GM12875 (cell line): ENCODE measurements at regions not wholly inside any gene's neighbourhood (a gene's known extent, or its start where the extent isn't known, plus 50 kb on each side); places are given as distances from the start of the nearest gene placed in this dataset.

Experiments
- H3K4me3 ChIP-seq: one replicate; pipeline ENCODE4 v1.5.1; 2011; ENCODE audit warnings: low read depth, low read length, control low read depth
- TF ChIP-seq, protein P1 (sequence below): IDR thresholded peaks from 2 replicates; pipeline ENCODE4 v1.5.1; 2011; ENCODE audit warnings: low read depth, mild to moderate bottlenecking, control low read depth, inconsistent platforms, low read length, moderate library complexity, borderline replicate concordance; ENCODE audit not compliant: insufficient read depth

DNA sequence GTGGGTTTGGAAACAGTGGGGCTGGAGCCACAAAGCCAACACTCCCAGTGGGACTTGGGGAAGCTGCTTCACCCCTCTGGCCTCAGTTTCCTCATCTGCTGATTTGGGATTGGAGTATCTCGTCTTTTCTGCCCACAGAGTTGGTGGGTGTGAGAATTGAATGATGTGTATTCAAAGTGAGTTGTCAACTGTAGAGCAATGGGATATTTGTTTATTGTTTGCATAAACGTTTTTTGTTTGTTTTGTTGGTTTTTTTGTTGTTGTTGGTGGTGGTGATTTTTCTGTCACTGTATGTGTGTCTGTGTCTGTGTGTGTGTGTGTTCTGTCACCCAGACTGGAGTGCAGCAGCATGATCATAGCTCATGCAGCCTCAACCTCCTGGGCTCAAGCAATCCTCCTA is 542.0 kb downstream of the MIAT start:
- TF ChIP-seq, protein P1, sequence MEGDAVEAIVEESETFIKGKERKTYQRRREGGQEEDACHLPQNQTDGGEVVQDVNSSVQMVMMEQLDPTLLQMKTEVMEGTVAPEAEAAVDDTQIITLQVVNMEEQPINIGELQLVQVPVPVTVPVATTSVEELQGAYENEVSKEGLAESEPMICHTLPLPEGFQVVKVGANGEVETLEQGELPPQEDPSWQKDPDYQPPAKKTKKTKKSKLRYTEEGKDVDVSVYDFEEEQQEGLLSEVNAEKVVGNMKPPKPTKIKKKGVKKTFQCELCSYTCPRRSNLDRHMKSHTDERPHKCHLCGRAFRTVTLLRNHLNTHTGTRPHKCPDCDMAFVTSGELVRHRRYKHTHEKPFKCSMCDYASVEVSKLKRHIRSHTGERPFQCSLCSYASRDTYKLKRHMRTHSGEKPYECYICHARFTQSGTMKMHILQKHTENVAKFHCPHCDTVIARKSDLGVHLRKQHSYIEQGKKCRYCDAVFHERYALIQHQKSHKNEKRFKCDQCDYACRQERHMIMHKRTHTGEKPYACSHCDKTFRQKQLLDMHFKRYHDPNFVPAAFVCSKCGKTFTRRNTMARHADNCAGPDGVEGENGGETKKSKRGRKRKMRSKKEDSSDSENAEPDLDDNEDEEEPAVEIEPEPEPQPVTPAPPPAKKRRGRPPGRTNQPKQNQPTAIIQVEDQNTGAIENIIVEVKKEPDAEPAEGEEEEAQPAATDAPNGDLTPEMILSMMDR = no peak
- H3K4me3 ChIP-seq = no peak overlapping the region

DNA sequence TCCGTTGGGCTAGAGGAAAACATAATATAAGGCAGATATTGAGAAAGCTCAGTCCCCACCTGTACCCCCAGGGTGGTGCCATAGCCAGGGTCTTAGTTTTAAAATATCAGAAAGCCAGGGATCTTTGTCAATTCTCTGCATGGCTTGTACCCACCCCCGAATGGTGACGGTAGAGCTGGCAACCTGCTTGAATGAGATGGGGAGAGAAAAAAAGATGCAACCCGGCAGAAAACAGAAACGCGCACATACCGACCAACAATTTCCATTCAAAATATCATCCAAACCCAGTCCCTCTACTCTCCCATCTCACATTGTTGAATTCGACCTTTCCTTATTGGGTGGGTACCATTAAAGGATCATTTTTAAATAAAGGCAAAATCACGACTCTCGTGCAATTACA is 543.9 kb downstream of the MIAT start:
- H3K4me3 ChIP-seq = no peak overlapping the region
- TF ChIP-seq, protein P1 = no peak

DNA sequence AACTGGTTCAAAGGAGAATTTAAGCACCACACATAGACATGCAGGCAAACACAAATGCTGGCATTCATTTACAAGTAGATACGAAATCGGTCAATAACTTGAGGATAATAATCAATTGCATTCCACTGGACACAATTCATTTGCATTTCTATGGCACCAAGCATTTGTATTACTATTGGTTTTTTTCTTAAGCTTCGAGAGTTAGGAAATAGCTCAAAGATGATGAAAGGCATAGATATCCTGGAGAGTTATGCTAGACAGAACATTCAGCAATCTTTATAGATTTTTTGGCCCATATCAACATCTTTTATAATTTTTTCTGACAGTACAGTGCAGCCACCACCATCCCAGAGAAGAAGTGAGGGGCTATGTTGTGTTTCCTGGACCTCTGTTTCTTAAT is 544.4 kb downstream of the MIAT start:
- no peak overlapping the region for H3K4me3 ChIP-seq
- TF ChIP-seq, protein P1 = no peak

DNA sequence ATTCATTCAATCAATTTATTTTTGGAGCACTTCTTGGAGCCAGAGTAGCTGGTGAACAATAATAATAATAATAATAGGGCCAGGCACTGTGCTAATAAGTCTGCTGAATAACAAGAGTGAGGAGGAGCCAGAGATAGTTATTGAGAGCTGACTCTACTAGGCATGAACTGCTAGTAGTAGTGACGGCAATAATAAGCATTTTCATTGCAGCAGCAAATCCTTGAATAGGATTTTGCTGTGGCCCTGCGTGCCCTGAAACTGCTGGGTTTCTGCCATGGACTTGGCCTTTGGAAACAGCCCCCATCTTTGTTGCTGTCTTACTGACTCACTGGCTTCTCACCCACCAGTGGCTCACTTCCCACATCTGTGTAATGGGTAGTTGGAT is 545.9 kb downstream of the MIAT start:
- no peak overlapping the region for H3K4me3 ChIP-seq
- TF ChIP-seq, protein P1 = no peak

DNA sequence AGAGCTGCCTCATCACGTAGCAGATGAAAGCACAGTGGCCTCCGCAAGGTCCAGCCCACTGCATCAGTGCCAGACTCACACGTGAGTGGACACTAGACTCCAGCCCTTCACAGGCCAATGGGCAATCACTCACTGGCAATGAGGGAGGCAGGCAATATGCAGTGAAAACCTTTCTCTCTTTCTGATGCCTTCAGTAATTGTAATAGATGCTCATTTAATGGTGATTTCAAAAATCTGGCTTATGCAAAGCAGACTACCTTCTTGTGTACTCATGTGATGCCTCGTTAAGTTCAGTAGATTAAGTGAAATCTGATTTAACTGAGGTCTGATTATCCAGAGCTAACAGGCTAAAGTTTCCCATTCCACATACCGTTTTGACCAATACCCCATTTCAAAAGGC is 546.9 kb downstream of the MIAT start:
- TF ChIP-seq, protein P1 = no peak
- no peak overlapping the region for H3K4me3 ChIP-seq

DNA sequence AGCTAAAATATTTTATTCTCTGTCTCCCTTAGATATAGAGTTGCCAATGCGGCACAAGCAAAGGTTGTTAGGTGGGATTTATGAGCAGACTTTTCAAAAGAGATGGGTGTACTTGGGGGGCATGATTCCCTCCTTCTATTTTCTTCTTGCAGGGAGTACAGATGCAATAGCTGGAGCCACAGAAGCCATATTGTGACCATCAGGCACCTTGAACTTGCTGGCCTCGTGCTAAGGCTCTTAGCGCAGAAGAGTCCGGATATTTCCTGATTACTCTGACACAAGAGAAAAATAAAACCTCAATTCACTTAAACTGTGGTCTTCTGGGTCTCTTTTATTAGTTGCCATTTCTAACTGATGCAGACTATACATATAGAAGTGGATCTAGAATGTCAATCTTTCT is 547.4 kb downstream of the MIAT start:
- TF ChIP-seq, protein P1 = no peak
- no peak overlapping the region for H3K4me3 ChIP-seq

DNA sequence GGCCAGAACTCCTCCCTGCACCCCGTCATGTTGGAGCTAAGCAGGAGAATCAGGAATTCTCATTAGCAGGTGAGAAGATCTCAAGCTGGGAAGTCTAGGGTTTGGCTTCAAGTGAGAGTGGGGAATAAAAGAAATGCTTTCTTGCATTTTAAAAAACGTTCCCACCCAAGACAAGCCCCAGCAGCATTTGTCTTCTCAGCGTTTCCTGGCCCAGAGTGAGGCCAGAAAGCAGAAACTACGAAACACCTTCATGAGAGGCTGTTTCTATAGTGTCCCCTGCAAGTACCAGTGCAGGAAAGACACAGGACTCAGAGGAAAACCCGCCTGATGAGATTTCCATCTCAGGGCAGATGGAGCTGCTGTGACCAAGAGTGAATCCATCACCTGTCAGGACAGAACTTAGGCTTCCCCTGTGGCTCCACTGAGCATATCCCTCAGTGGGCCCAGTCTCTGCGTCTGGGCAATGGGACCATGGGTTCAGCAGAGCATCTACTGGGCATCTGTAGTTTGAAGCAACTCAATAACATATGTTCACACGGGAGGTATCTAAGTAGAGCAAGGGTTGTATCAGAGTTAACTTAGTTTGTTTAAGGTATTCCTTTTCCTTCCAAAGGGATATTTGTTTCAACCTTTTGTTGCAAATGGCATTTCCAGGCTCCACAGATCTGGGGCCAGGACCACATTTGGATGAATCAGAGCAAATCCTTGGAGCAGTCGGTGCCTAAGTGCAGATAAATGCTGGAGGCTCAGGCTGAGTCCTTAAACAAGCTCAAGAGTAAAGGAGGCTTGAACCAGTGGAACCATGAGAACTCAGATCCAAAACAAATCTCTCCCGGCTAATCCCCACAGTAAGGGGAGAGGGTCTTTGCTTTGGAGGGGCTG is 548.3 kb downstream of the MIAT start:
- TF ChIP-seq, protein P1 = no peak
- H3K4me3 ChIP-seq = no peak overlapping the region
